ENCODE measurements at regions not wholly inside any gene's neighbourhood (a gene's known extent, or its start where the extent isn't known, plus 50 kb on each side); places are given as distances from the start of the nearest gene placed in this dataset.
A peak's percentile ranks its signal among the peaks of the same experiment; 100 is the strongest.

GRCh38 chr6:95328231-95328630, 249.1 kb upstream of the MANEA start:
- Histone ChIP-seq H3K4me3 (ENCODE audit: low read length in 2 of 2) (no peak overlapping the region), H3K4me1 (ENCODE audit: control insufficient read depth in 2 of 2, insufficient read depth in 2 of 2, low read length in 2 of 2) (no peaks in the 10 kb centered on the region), H3K27ac (ENCODE audit: low read depth in 1 of 2, low read length in 1 of 2) (no peak overlapping the region), H3K36me3 (ENCODE audit: control insufficient read depth in 2 of 2, insufficient read depth in 2 of 2, low read length in 1 of 2) (no peaks in the 10 kb centered on the region), H3K9me3 (ENCODE audit: control insufficient read depth in 2 of 2, insufficient read depth in 1 of 2, low read length in 1 of 2) (no peaks in the 10 kb centered on the region), H3K27me3 (ENCODE audit: control insufficient read depth in 2 of 2, insufficient read depth in 1 of 2, low read length in 1 of 2) (no peaks in the 10 kb centered on the region)
- WGBS = 64% methylated on average over 2 of the region's 2 CpGs
- no peak for DNase-seq (ENCODE audit: low read depth in 6 of 9, low spot score in 9 of 9)

- H3K4me1 ChIP-seq (ENCODE audit: control insufficient read depth in 2 of 2, insufficient read depth in 2 of 2, low read length in 2 of 2) = no peaks in the 10 kb centered on the region
- no peak overlapping the region for H3K4me3 ChIP-seq (ENCODE audit: low read length in 2 of 2)
- H3K9me3 ChIP-seq (ENCODE audit: control insufficient read depth in 2 of 2, insufficient read depth in 1 of 2, low read length in 1 of 2) = no peaks in the 10 kb centered on the region
- no peaks in the 10 kb centered on the region for H3K36me3 ChIP-seq (ENCODE audit: control insufficient read depth in 2 of 2, insufficient read depth in 2 of 2, low read length in 1 of 2)
- WGBS = 81% methylated on average over 3 of the region's 3 CpGs
- no peaks in the 10 kb centered on the region for H3K27me3 ChIP-seq (ENCODE audit: control insufficient read depth in 2 of 2, insufficient read depth in 1 of 2, low read length in 1 of 2)
- H3K27ac ChIP-seq (ENCODE audit: low read depth in 1 of 2, low read length in 1 of 2) = no peak overlapping the region
- DNase-seq (ENCODE audit: low read depth in 6 of 9, low spot score in 9 of 9) = no peak
These were observed 225.1 kb upstream of the MANEA start for GRCh38 chr6:95352064-95352795.

- Histone ChIP-seq H3K4me1 (ENCODE audit: control insufficient read depth in 2 of 2, insufficient read depth in 2 of 2, low read length in 2 of 2) (no peaks in the 10 kb centered on the region), H3K27ac (ENCODE audit: low read depth in 1 of 2, low read length in 1 of 2) (no peak overlapping the region), H3K9me3 (ENCODE audit: control insufficient read depth in 2 of 2, insufficient read depth in 1 of 2, low read length in 1 of 2) (no peaks in the 10 kb centered on the region), H3K36me3 (ENCODE audit: control insufficient read depth in 2 of 2, insufficient read depth in 2 of 2, low read length in 1 of 2) (no peaks in the 10 kb centered on the region), H3K27me3 (ENCODE audit: control insufficient read depth in 2 of 2, insufficient read depth in 1 of 2, low read length in 1 of 2) (no peaks in the 10 kb centered on the region), H3K4me3 (ENCODE audit: low read length in 2 of 2) (no peak overlapping the region)
- no peak for DNase-seq (ENCODE audit: low read depth in 6 of 9, low spot score in 9 of 9)
- 93% methylated on average over 10 of the region's 10 CpGs for WGBS
These were observed 222.8 kb upstream of the MANEA start for GRCh38 chr6:95354551-95354950.

- Histone ChIP-seq H3K36me3 (ENCODE audit: control insufficient read depth in 2 of 2, insufficient read depth in 2 of 2, low read length in 1 of 2) (no peaks in the 10 kb centered on the region), H3K27ac (ENCODE audit: low read depth in 1 of 2, low read length in 1 of 2) (no peak overlapping the region), H3K4me3 (ENCODE audit: low read length in 2 of 2) (no peak overlapping the region), H3K27me3 (ENCODE audit: control insufficient read depth in 2 of 2, insufficient read depth in 1 of 2, low read length in 1 of 2) (no peaks in the 10 kb centered on the region), H3K9me3 (ENCODE audit: control insufficient read depth in 2 of 2, insufficient read depth in 1 of 2, low read length in 1 of 2) (no peaks in the 10 kb centered on the region), H3K4me1 (ENCODE audit: control insufficient read depth in 2 of 2, insufficient read depth in 2 of 2, low read length in 2 of 2) (no peaks in the 10 kb centered on the region)
- 77% methylated on average over 4 of the region's 4 CpGs for WGBS
- no peak for DNase-seq (ENCODE audit: low read depth in 6 of 9, low spot score in 9 of 9)
These were observed 219.8 kb upstream of the MANEA start for GRCh38 chr6:95357380-95358020.

GRCh38 chr6:95364016-95364604, 213.2 kb upstream of the MANEA start:
- no peaks in the 10 kb centered on the region for H3K9me3 ChIP-seq (ENCODE audit: control insufficient read depth in 2 of 2, insufficient read depth in 1 of 2, low read length in 1 of 2)
- DNase-seq (ENCODE audit: low read depth in 6 of 9, low spot score in 9 of 9) = peak in 1 of 9 donors; percentile 12
- no peaks in the 10 kb centered on the region for H3K4me1 ChIP-seq (ENCODE audit: control insufficient read depth in 2 of 2, insufficient read depth in 2 of 2, low read length in 2 of 2)
- H3K27ac ChIP-seq (ENCODE audit: low read depth in 1 of 2, low read length in 1 of 2) = no peak overlapping the region
- no peak overlapping the region for H3K4me3 ChIP-seq (ENCODE audit: low read length in 2 of 2)
- no peaks in the 10 kb centered on the region for H3K27me3 ChIP-seq (ENCODE audit: control insufficient read depth in 2 of 2, insufficient read depth in 1 of 2, low read length in 1 of 2)
- 72% methylated on average over 4 of the region's 4 CpGs for WGBS
- H3K36me3 ChIP-seq (ENCODE audit: control insufficient read depth in 2 of 2, insufficient read depth in 2 of 2, low read length in 1 of 2) = no peaks in the 10 kb centered on the region

- 54% methylated on average over 2 of the region's 2 CpGs for WGBS
- no peak overlapping the region for H3K27ac ChIP-seq (ENCODE audit: low read depth in 1 of 2, low read length in 1 of 2)
These were observed 211.9 kb upstream of the MANEA start for GRCh38 chr6:95365454-95365853.

GRCh38 chr6:95366414-95366813, 210.9 kb upstream of the MANEA start:
- Histone ChIP-seq H3K4me3 (ENCODE audit: low read length in 2 of 2) (no peak overlapping the region), H3K27me3 (ENCODE audit: control insufficient read depth in 2 of 2, insufficient read depth in 1 of 2, low read length in 1 of 2) (no peaks in the 10 kb centered on the region), H3K27ac (ENCODE audit: low read depth in 1 of 2, low read length in 1 of 2) (no peak overlapping the region), H3K9me3 (ENCODE audit: control insufficient read depth in 2 of 2, insufficient read depth in 1 of 2, low read length in 1 of 2) (no peaks in the 10 kb centered on the region), H3K36me3 (ENCODE audit: control insufficient read depth in 2 of 2, insufficient read depth in 2 of 2, low read length in 1 of 2) (no peaks in the 10 kb centered on the region), H3K4me1 (ENCODE audit: control insufficient read depth in 2 of 2, insufficient read depth in 2 of 2, low read length in 2 of 2) (no peaks in the 10 kb centered on the region)
- no peak for DNase-seq (ENCODE audit: low read depth in 6 of 9, low spot score in 9 of 9)
- 88% methylated on average over 4 of the region's 4 CpGs for WGBS

More at GRCh38 chr6:95365454-95365853, 211.9 kb upstream of the MANEA start:
- H3K36me3 ChIP-seq (ENCODE audit: control insufficient read depth in 2 of 2, insufficient read depth in 2 of 2, low read length in 1 of 2) = no peaks in the 10 kb centered on the region
- no peaks in the 10 kb centered on the region for H3K9me3 ChIP-seq (ENCODE audit: control insufficient read depth in 2 of 2, insufficient read depth in 1 of 2, low read length in 1 of 2)
- no peak overlapping the region for H3K4me3 ChIP-seq (ENCODE audit: low read length in 2 of 2)
- no peaks in the 10 kb centered on the region for H3K27me3 ChIP-seq (ENCODE audit: control insufficient read depth in 2 of 2, insufficient read depth in 1 of 2, low read length in 1 of 2)
- no peaks in the 10 kb centered on the region for H3K4me1 ChIP-seq (ENCODE audit: control insufficient read depth in 2 of 2, insufficient read depth in 2 of 2, low read length in 2 of 2)
- no peak for DNase-seq (ENCODE audit: low read depth in 6 of 9, low spot score in 9 of 9)

GRCh38 chr6:95383878-95384277, 193.5 kb upstream of the MANEA start:
- Histone ChIP-seq H3K27me3 (ENCODE audit: control insufficient read depth in 2 of 2, insufficient read depth in 1 of 2, low read length in 1 of 2) (no peaks in the 10 kb centered on the region), H3K27ac (ENCODE audit: low read depth in 1 of 2, low read length in 1 of 2) (no peak overlapping the region), H3K36me3 (ENCODE audit: control insufficient read depth in 2 of 2, insufficient read depth in 2 of 2, low read length in 1 of 2) (no peaks in the 10 kb centered on the region), H3K9me3 (ENCODE audit: control insufficient read depth in 2 of 2, insufficient read depth in 1 of 2, low read length in 1 of 2) (peaks cover 0 to 5% of the 10 kb centered on the region in 2 donors), H3K4me1 (ENCODE audit: control insufficient read depth in 2 of 2, insufficient read depth in 2 of 2, low read length in 2 of 2) (no peaks in the 10 kb centered on the region), H3K4me3 (ENCODE audit: low read length in 2 of 2) (no peak overlapping the region)
- WGBS = 92% methylated on average over 2 of the region's 2 CpGs
- no peak for DNase-seq (ENCODE audit: low read depth in 6 of 9, low spot score in 9 of 9)

- Histone ChIP-seq H3K36me3 (ENCODE audit: control insufficient read depth in 2 of 2, insufficient read depth in 2 of 2, low read length in 1 of 2) (no peaks in the 10 kb centered on the region), H3K9me3 (ENCODE audit: control insufficient read depth in 2 of 2, insufficient read depth in 1 of 2, low read length in 1 of 2) (peaks cover 0 to 5% of the 10 kb centered on the region in 2 donors), H3K27ac (ENCODE audit: low read depth in 1 of 2, low read length in 1 of 2) (no peak overlapping the region), H3K4me3 (ENCODE audit: low read length in 2 of 2) (no peak overlapping the region), H3K4me1 (ENCODE audit: control insufficient read depth in 2 of 2, insufficient read depth in 2 of 2, low read length in 2 of 2) (no peaks in the 10 kb centered on the region), H3K27me3 (ENCODE audit: control insufficient read depth in 2 of 2, insufficient read depth in 1 of 2, low read length in 1 of 2) (no peaks in the 10 kb centered on the region)
- DNase-seq (ENCODE audit: low read depth in 6 of 9, low spot score in 9 of 9) = no peak
- WGBS = 95% methylated on average over 7 of the region's 7 CpGs
These were observed 192.3 kb upstream of the MANEA start for GRCh38 chr6:95384988-95385387.

Measured in thymus (tissue), 11 donors.